Hepatic stellate cell (primary cell): ENCODE measurements at regions not wholly inside any gene's neighbourhood (a gene's known extent, or its start where the extent isn't known, plus 50 kb on each side); places are given as distances from the start of the nearest gene placed in this dataset.

Source experiments
- DNase-seq: peaks from one replicate; pipeline ENCODE4 v3.0.0; 2011; ENCODE audit warnings: low spot score

DNA sequence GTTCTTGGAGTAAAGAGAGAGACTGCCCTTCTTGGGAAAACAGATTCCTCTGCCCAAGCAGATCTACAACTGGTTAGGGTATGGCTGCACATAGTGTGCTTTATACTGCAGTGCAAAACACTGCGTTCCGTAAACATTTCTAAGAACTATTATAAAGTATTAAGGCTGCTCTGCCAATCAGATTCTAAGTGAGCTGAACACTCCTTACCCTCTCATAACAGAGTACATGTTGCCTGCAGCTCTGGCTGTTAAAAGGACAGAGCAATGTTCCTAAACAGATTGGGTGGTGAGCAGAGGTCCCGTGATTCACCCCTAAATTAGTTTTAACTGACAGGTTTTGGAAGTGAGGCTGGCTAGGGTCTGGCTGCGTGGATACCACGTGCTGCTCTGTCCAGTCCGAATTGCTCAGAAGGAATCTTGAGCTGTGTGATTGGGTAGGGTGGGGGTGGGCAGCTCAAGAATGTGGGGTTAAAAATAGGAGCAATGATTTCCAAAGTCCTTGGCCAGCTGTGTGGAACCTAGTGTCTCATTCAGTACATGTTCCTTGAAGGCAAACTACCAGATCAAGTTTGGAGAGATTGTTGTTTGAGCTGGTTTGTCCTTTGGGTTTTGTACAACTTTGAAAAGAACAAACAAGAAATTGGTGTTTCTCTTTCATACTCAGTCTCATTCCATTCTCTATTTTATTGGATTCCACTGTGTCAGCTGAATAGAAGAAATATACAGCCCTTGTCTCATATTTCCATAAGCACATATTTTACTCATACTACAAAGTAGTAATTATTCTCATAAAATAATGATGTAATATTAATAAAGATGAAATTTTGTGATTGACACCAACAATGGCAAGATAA, 497.6 kb upstream of the CD180 start:
- no peak for DNase-seq

DNA sequence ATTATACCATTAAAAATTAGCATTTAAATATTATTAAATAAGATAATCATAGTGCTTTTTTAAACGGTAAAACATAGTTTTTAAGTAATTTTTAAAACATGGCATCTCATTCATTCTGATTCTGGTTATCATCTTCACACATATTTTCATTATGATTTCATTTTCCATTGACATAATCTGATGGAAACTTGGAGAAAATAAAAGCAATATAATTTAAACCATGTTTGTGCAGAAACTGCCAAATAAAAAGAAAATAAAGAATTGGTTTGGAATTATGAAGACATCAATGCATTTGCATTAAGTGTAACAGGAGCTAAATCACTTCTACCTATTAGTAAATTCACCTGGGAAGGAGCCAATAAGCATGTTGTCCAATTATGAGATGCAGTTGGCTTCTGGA, 490.1 kb upstream of the CD180 start:
- DNase-seq: no peak

DNA sequence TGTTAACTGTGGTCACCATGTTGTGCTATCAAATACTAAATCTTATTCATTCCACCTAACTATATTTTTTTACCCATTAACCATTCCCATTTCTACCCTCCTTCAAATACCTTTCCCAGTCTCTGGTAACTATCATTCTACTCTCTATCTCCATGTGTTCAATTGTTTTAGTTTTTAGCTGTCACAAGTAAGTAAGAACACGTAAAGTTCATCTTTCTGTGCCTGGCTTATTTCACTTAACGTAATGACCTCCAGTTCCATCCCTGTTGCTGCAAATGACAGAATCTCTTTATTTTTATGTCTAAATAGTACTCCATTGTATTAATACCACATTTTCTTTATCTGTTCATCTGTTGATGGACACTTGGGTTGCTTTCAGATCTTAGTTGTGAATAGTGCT, 485.1 kb upstream of the CD180 start:
- DNase-seq: no peak

DNA sequence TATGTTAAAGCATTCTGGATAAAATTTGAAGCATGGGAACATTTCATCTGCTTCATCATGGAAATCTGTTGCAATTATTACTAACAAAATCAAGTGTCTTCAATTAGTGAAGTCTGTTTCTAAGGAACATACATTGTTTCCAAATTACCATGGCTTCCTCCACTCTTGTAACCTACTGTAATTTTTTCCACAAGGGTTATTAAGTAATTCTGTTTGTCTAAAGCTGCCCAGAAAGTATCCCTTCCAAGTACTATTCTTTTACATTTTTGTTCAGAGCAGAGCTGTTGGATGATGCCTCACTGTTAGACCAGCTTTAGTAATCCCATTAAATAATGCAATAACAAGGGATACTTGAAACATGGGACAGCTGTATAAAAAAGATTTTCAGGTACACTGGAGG, 483.5 kb upstream of the CD180 start:
- DNase-seq: no peak

DNA sequence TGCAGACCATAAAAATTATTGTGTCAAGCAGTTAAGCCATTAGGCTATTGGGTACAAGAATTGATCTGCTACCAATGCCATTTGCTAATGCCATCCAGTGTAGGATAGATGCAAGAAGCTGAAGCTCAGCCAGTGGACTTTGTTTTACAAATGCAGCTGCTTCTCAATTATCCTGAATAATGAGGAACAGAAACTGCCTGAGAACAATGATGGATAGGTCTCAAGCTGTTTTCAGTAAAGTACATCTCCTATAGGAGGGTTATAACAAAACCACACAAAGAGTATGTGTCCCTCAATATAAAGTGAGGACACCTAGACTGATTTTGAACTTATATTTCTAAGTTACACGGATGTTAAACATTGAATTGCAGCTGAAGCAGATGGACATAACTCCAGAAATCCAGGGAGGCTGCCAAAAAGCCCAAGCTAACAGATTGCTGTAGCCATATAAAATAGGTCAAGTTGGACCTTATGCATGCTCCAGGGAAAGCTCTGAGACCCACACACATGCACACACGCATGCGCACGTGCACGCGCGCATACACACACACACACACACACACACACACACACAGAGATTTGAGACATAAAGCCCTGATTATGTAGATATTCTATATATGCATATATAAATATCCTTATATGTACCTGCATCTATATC, 482.7 kb upstream of the CD180 start:
- no peak for DNase-seq

DNA sequence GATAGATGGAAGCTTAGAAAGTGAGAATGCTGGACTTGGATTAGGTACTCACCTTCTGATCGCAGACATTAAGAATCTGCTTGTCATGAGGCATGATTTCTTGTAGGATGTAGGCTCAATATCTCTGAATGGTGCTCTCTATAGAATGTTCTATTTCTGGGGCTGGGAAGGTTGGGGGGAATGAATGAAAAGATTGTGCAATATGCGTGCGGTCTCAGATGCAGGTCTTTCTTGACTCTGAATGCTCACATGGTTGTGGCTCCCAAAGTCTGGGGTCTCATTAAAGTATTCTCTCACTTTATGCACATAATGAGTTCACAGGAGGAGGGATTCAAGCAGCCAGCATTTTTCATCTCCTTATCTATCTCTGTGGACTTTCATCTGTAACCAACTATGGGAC, 482.0 kb upstream of the CD180 start:
- DNase-seq: no peak

DNA sequence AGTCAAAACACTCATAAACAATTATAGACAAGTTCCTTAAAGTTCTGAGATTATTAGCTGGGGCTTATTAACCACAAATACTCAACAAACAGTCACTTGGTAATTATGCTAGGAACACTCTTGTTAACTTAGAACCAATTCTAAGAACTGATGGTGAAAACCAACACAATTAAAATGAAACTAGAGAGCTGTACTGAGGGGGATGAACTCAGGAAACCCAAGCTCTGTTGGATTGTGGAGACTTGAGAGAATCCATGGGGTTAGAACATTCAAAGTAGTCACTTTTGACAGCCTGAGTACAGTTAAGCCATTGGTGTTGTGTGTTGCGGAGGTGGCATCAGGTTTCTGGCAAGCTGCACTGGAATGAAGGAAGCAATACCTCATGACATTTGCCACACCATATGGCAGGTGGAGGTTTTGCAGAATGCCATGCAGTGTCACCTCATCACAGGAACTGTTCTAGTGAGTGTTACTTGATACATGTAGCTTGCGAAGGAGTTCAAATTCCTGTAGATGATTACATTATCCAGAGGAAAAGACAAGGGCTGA, 480.9 kb upstream of the CD180 start:
- no peak for DNase-seq

DNA sequence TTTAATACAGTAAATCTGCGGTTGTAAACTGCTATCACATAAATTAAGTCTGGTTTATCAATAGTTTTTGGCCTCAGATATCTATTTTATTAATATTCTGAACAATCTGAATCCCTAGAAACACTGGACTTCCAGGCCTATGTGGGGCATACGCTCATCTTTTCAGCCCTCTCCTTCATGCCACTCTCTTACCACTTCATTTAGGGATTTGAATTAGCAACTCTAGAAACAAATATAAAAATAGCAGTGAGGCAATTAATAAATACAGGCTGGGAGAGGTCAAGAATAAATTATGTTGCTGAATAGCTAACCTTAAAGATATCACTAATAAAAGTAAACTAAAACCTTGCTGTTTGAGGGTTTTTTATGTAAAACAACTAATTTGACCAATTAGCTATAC, 480.3 kb upstream of the CD180 start:
- no peak for DNase-seq

DNA sequence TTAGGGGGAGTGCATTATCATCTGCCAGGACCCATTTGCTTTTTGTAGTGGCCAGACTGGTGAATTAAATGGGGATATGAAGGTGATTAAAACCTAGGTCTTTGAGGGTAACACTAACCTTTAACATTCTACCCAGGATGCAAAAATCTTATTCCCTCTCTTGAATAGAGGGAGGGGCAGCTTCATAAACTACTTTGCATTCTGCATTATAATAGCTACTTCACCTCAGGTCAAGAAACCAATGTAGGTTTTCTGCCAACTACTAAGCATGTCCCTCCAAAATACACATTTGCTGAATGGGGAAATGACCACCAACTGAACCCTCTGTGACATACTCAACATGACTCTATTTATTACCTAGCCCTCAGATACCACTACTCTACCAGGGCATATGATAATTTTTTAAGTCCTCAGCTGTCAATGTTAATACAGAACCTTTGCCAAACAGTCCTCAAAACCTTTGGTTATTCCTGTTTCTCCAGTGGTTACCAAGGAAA, 477.6 kb upstream of the CD180 start:
- DNase-seq: no peak

DNA sequence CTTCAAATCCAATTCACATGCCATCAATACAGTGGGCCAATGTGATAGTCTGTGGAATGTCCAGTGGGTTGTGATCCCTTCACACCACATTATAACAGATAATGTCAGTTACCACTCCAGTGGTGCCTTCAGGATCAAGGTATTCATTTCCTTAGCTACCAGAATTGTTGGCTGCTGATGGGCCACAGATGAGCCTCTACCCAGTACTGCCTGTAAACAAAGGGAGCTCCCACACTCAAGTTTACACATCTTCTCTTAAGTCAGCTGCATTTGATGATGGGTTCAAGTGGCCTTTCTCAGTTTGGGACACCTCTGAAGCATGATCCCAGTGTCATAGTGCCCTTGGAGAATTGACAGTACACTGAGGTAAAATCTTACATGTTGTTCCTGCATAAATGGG, 477.0 kb upstream of the CD180 start:
- no peak for DNase-seq

DNA sequence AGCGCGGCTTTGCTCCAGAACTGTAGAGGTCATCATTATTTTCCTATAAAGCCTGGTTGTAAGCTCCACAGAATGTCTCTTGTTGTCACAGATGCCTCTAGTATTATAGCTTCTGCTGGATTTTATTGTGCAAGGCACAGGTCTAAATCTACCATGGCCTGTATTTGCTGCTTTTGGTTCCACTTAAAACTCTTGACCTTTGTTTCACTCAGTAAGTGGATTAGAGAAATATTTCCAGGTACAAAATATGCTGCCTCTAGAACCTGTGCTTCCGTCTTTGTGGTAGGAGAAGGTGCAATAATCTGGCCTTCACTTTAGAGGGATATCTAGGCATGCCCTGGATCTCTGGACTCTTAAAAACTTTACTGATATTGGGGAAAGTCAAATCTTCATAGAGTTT, 476.6 kb upstream of the CD180 start:
- DNase-seq: no peak

DNA sequence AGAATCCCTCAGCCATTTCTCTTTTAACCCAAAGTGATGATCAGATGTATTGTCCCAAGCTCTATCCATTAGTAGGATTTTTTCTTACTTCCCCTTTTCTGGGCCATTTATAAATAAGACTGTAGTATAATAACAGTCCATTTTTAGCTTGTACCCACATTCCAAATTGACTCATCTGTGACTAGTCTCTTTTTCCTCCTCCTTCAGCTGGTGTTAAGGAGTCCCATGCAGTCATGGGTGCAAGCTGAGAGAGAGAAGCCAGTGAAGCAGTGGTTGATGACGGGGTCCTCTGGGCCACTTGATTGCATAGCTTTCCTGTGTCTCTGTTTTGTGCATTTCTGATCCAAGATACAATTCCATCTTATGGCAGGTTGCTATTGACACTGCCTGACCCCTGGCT, 476.0 kb upstream of the CD180 start:
- DNase-seq: no peak

DNA sequence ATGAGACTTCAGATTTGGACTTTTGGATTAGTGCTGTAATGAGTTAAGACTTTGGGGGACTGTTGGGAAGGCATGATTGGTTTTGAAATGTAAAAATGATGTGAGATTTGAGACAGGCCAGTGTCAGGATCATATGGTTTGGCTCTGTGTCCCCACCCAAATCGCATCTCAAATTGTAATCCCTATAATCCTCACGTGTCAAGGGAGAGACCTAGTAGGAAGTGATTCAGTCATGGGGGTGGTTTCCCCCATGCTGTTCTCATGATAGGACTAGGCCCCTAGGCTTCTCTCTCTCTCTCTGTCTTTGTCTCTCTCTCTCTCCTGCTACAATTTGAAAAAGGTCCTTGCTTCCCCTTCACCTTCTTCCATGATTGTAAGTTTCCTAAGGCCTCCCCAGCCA, 473.3 kb upstream of the CD180 start:
- DNase-seq: no peak

DNA sequence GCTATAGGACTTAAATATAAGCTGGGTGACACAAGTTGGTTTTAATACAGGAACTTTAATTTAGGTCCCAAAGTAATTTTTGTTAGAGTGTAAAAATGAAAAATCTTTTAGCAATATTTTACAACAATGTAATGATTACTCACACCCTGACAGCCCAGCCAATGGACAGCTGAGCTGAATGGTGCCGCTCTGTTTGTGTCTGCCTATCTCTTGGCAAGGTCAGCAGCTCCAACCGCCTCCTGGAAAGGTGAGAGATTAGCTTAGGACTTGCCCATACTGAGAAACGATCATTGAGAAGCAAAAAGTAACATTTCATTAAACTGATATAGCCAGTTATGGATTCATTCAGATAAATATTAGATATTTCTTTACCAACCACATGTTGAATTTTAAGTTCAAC, 463.6 kb upstream of the CD180 start:
- DNase-seq: no peak

DNA sequence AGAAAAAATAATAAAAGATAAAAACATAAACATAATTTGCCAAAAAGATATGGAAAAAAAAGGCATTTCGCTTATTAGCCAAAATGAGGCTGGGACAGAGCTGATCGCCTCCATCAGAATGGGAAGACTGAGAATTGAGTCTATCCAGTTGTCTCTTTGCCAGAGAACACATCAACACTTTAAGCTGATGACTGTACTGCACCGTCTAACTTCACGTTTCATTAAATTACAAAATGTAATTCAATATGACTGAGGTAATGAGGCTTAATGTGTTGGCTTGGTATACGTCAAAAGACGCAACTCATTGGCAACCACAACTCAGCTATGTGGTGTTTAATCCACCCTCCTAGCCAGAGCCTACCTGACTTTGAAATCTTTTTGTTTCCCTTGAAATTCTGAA, 462.7 kb upstream of the CD180 start:
- DNase-seq: no peak

DNA sequence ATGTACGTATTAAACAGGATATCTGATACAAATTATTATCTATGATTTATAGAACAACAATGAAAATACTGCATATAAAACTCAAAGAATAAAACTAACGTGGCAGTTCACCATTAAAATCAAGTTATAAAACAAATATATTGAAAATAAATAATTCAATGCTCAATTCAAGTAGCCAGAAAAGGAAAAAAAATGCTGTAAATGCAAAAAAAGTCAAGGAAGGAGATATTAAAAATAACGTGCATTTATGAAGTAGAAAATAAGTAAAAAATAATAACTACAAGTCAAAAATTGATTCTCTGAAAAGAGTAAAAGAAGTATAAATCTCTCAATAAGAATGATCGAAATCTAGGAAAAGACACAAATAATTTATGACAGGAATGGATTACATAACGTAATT, 460.5 kb upstream of the CD180 start:
- no peak for DNase-seq

DNA sequence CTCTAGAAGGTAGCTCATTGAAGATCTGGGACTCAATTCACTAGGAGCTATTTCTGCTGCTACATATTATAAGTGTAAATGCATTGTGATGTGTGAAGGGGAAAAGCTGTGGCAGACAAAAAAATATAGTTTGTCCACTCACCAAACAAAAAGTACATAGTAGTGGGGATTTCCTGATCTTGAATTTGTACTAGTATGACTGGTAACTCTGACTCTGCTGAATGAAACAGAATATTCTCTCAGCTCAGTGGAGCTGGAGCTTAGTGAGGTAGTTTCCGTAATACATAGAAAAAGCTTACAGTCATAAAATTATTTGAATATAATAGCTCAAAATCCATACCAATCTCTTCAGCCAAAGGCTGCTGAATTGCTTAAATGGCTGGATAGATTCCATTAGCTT, 455.6 kb upstream of the CD180 start:
- DNase-seq: no peak

DNA sequence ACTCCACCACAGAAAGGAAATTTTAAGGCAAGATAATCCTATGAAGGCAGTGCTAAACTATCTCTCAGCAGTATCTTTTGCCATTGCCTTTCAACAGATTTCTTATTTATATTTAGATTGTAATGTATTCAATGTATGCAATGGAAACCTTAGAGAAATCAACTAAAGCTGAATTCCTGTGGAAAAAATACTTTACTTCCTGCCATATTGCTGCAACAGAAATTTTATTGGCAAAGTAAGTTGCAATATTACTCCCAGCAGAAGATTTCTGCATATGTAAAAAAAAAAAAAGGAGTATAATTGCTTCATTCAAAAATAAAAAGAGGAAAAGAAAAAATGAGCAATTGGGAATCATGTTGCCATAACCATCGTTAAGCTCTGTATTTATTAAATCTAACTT, 454.6 kb upstream of the CD180 start:
- no peak for DNase-seq

DNA sequence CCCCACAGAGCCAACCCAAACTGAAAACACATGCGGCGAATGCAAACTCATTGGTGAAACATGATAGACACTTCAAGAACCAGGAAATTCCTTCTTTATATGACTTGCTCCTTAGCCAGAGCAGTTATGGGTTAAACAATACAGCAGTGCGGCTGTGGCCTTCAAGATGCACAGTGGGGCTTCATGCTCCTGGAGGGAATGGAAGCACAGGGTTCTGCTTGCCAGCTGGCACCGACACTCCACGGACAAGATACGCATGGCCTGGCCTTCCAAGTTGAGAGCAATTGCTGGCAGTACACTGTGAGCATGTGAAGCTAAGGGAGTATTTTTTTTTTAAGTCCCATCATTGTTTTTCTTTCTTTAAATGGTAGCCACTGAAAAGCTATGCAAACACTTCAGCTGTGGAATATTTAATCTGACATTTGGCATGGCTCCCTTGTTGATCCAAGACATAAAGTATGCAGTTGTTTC, 451.6 kb upstream of the CD180 start:
- no peak for DNase-seq

DNA sequence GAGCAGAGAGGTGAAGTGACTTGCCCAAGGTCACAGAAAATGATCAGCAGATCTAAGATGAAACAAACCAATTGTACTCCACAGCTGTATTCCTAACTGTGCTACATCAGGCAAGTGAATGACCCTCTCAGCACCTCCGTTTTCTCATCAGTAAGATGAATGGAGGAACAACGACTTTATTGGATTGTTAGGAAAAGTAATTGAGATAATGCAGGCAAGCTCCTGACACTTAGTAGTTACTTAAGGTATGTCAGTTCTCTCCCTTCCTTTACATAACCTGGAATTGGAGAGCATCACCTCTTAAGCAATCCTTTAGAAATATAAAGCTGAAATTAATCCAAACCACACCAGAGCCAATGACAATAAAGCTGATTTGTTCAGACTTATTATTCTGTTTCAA, 451.2 kb upstream of the CD180 start:
- no peak for DNase-seq

DNA sequence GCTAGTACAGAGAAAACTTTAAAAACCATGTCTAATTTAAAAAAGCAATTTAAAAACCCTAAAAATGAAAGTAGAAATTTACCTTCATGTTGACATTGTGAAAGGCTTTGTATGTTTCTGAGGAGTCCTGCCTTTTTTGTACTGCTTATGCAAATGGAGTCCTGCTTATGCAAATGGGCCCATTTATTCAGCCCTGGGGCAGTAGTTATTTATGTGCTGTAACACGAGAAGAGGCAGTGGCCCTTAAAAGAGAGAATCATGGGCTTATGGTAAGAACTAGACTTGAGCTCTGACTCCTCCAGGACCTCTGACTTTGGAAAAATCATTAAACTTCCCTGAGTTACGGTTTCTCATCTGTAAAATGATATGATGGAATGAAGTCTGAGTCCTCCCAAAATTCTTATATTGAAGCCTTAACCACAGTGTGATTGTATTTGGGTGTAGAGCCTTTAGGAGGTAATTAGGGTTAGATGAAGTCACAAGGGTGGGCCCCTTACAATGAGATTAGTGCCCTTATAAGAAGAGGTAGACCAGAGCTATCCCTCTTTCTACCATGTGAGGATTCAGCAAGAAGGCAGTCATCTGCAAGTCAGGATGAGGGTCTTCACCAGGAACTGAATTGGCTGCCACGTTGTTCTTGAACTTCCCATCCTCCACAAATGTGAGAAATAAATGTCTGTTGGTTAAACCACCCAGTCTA, 447.8 kb upstream of the CD180 start:
- DNase-seq: no peak

DNA sequence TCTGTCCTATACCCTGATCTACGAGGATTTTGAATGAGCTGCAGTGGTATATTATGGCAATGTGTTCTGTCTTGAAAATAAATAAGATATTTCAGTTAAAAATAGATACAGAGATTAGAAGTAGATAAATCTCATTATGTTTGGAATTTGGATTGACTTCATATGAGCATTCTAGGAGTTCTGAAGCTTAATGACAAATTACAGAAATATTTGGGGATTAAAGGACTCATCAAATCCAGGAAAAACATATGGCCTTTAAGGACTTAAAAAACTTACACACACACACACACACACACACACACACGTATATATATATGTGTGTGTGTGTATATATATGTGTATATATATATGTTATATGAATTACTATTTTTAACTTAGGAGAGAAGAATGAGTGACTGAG, 446.9 kb upstream of the CD180 start:
- no peak for DNase-seq

DNA sequence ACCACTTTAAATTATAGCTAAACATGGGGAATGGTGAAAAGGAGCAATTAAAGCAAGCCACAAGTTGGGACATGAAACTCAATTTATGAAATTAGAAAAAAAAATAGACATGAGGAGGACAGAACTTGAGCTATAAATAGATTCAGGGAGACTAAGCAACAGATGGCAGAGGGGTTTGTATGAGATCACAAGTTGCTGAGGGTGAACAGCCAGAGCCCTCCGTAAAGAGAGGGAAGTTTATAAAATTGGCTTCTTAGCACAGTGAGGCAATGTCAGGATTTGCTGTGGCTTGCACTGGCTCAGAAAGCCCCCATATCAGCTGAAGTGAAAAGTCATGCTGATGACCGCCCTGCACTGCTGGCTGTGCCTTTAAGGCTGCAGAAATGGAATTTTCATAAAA, 443.4 kb upstream of the CD180 start:
- DNase-seq: no peak
